AG10803 (cell line): ENCODE measurements at regions not wholly inside any gene's neighbourhood (a gene's known extent, or its start where the extent isn't known, plus 50 kb on each side); places are given as distances from the start of the nearest gene placed in this dataset.

Experiments
- DNase-seq: peaks from one replicate; pipeline ENCODE4 v3.0.0; 2010; ENCODE audit warnings: low read depth
- H3K4me3 ChIP-seq: 2 replicates; pipeline ENCODE4 v1.5.1; 2011; ENCODE audit warnings: mild to moderate bottlenecking, low read length, control low read depth
- CTCF ChIP-seq: conservative IDR thresholded peaks from 2 replicates; pipeline ENCODE4 v1.5.1; 2011; ENCODE audit warnings: mild to moderate bottlenecking, low read length, control low read depth, inconsistent platforms

GRCh38 chr11:45428116-45428515 lies 142.0 kb upstream of the SYT13 start:
- DNase-seq = no peak
- no peak overlapping the region for H3K4me3 ChIP-seq
- no peak for TF ChIP-seq CTCF

GRCh38 chr11:45424411-45425180 lies 138.5 kb upstream of the SYT13 start:
- TF ChIP-seq CTCF = no peak
- no peak for DNase-seq
- H3K4me3 ChIP-seq = no peak overlapping the region

GRCh38 chr11:45423475-45424120 lies 137.5 kb upstream of the SYT13 start:
- DNase-seq = no peak
- H3K4me3 ChIP-seq = no peak overlapping the region
- TF ChIP-seq CTCF = no peak

- H3K4me3 ChIP-seq = no peak overlapping the region
- DNase-seq = peak; percentile 9
- TF ChIP-seq CTCF = no peak
These were observed 136.9 kb upstream of the SYT13 start for GRCh38 chr11:45423036-45423435.

GRCh38 chr11:45414088-45414487 lies 127.9 kb upstream of the SYT13 start:
- H3K4me3 ChIP-seq = no peak overlapping the region
- TF ChIP-seq CTCF = no peak
- DNase-seq = no peak

GRCh38 chr11:45413156-45413858 lies 127.2 kb upstream of the SYT13 start:
- no peak for DNase-seq
- no peak overlapping the region for H3K4me3 ChIP-seq
- no peak for TF ChIP-seq CTCF

GRCh38 chr11:45412521-45412920 lies 126.4 kb upstream of the SYT13 start:
- H3K4me3 ChIP-seq = no peak overlapping the region
- no peak for TF ChIP-seq CTCF

More at GRCh38 chr11:45412521-45412920, 126.4 kb upstream of the SYT13 start:
- no peak for DNase-seq
